Chondrocyte (in vitro differentiated cells): ENCODE measurements at regions not wholly inside any gene's neighbourhood (a gene's known extent, or its start where the extent isn't known, plus 50 kb on each side); places are given as distances from the start of the nearest gene placed in this dataset.

Experiments used
- DNase-seq: peaks from one replicate; pipeline ENCODE4 v3.0.0; 2021; ENCODE audit warnings: mixed read lengths, low spot score
- H3K27ac Mint-ChIP-seq: one replicate; pipeline ENCODE4 v1.8.0; 2021; ENCODE audit warnings: mild to moderate bottlenecking, moderate library complexity, mixed read lengths; ENCODE audit not compliant: unreplicated experiment
- H3K27me3 Mint-ChIP-seq: 2 replicates; pipeline ENCODE4 v1.8.0; 2021; ENCODE audit warnings: low read depth, mixed read lengths
- H3K36me3 Mint-ChIP-seq: 2 replicates; pipeline ENCODE4 v1.8.0; 2021; ENCODE audit warnings: low read depth, mixed read lengths
- H3K4me1 Mint-ChIP-seq: 2 replicates; pipeline ENCODE4 v1.8.0; 2021; ENCODE audit warnings: low read depth, mild to moderate bottlenecking, mixed read lengths
- H3K4me3 Mint-ChIP-seq: one replicate; pipeline ENCODE4 v1.8.0; 2021; ENCODE audit warnings: mild to moderate bottlenecking, moderate library complexity, mixed read lengths; ENCODE audit not compliant: unreplicated experiment
- H3K9me3 Mint-ChIP-seq: 2 replicates; pipeline ENCODE4 v1.8.0; 2021; ENCODE audit warnings: low read depth, mixed read lengths
- CTCF ChIP-seq: fragments of 200-600 bp; sonication (generic); IDR thresholded peaks from 2 replicates; pipeline ENCODE4 v1.5.0; 2021; ENCODE audit warnings: antibody characterized with exemption, mild to moderate bottlenecking, moderate library complexity

GRCh38 chr11:110827276-110827675 is 115.0 kb upstream of the ARHGAP20 start:
- Mint-ChIP-seq H3K36me3 (no peaks in the 10 kb centered on the region), H3K27ac (no peak overlapping the region), H3K4me1 (peaks cover 5% of the 10 kb centered on the region), H3K9me3 (no peaks in the 10 kb centered on the region), H3K27me3 (no peaks in the 10 kb centered on the region), H3K4me3 (no peak overlapping the region)
- no peak for TF ChIP-seq CTCF
- DNase-seq: no peak

- H3K36me3 Mint-ChIP-seq: no peaks in the 10 kb centered on the region
These were observed 112.8 kb upstream of the ARHGAP20 start for GRCh38 chr11:110824912-110825620.

GRCh38 chr11:110818032-110818687 is 105.9 kb upstream of the ARHGAP20 start:
- H3K27ac Mint-ChIP-seq: no peak overlapping the region
- peaks cover 12% of the 10 kb centered on the region for H3K9me3 Mint-ChIP-seq
- no peaks in the 10 kb centered on the region for H3K36me3 Mint-ChIP-seq
- no peak for TF ChIP-seq CTCF
- no peak for DNase-seq
- no peak overlapping the region for H3K4me3 Mint-ChIP-seq
- no peaks in the 10 kb centered on the region for H3K4me1 Mint-ChIP-seq
- peaks cover 5% of the 10 kb centered on the region for H3K27me3 Mint-ChIP-seq

More at GRCh38 chr11:110824912-110825620, 112.8 kb upstream of the ARHGAP20 start:
- no peak for DNase-seq
- Mint-ChIP-seq H3K27ac (no peak overlapping the region), H3K9me3 (no peaks in the 10 kb centered on the region), H3K27me3 (peaks cover 3% of the 10 kb centered on the region), H3K4me1 (no peaks in the 10 kb centered on the region), H3K4me3 (no peak overlapping the region)
- TF ChIP-seq CTCF: no peak

- no peak for TF ChIP-seq CTCF
- Mint-ChIP-seq H3K27ac (no peak overlapping the region), H3K9me3 (peaks cover 12% of the 10 kb centered on the region), H3K4me3 (no peak overlapping the region), H3K4me1 (no peaks in the 10 kb centered on the region), H3K36me3 (peaks cover 1% of the 10 kb centered on the region), H3K27me3 (no peaks in the 10 kb centered on the region)
- DNase-seq: no peak
These were observed 100.0 kb upstream of the ARHGAP20 start for GRCh38 chr11:110812086-110812733.

GRCh38 chr11:110809417-110810199 is 97.4 kb upstream of the ARHGAP20 start:
- Mint-ChIP-seq H3K27ac (no peak overlapping the region), H3K27me3 (peaks cover 3% of the 10 kb centered on the region), H3K36me3 (peaks cover 1% of the 10 kb centered on the region), H3K4me3 (no peak overlapping the region), H3K9me3 (peaks cover 4% of the 10 kb centered on the region), H3K4me1 (no peaks in the 10 kb centered on the region)
- DNase-seq: no peak
- TF ChIP-seq CTCF: no peak
